OCI-LY7 (cell line): ENCODE measurements at regions not wholly inside any gene's neighbourhood (a gene's known extent, or its start where the extent isn't known, plus 50 kb on each side); places are given as distances from the start of the nearest gene placed in this dataset.

Experiments used
- BruUV-seq: library from RNA; stranded (reverse); fragments of 400-500 nt; replicated peaks from 2 replicates; lab custom pipeline; 2021; lab: Mats Ljungman, UMichigan
- CTCF ChIA-PET: fragments of 300-600 bp; sonication (Branson Sonifier 250); formaldehyde crosslinking; loops from one replicate; lab custom pipeline; 2022; ENCODE audit warnings: antibody characterized with exemption; ENCODE audit not compliant: unreplicated experiment; lab: Charles Lee
- POLR2A ChIA-PET: fragments of 300-600 bp; sonication (Branson Sonifier 250); formaldehyde crosslinking; loops from one replicate; lab custom pipeline; 2022; ENCODE audit warnings: antibody characterized with exemption; lab: Charles Lee
- DNase-seq: peaks from one replicate; pipeline ENCODE4 v3.0.0-alpha.2; 2015; ENCODE audit warnings: low spot score
- H2AFZ ChIP-seq: fragments of 200-600 bp; sonication (generic), shearing (Covaris generic); 2 replicates; pipeline ENCODE4 v1.6.1; 2014; ENCODE audit warnings: mild to moderate bottlenecking, antibody characterized with exemption, low read length, moderate library complexity
- H3K27ac ChIP-seq: fragments of 200-600 bp; sonication (generic); 2 replicates; pipeline ENCODE4 v1.5.1; 2014; ENCODE audit warnings: mixed run types, low read depth, mild to moderate bottlenecking, moderate library complexity, low read length, inconsistent platforms; ENCODE audit not compliant: poor library complexity, severe bottlenecking
- H3K36me3 ChIP-seq: fragments of 200-600 bp; sonication (generic); 2 replicates; pipeline ENCODE4 v1.6.1; 2014; ENCODE audit warnings: mild to moderate bottlenecking, antibody characterized with exemption, low read length, moderate library complexity, mixed read lengths; ENCODE audit not compliant: insufficient read depth
- H3K4me1 ChIP-seq: fragments of 200-600 bp; sonication (generic); 2 replicates; pipeline ENCODE4 v1.5.1; 2014; ENCODE audit warnings: mild to moderate bottlenecking, low read length; ENCODE audit not compliant: insufficient read depth, poor library complexity, severe bottlenecking
- H3K4me2 ChIP-seq: fragments of 200-600 bp; sonication (generic); 2 replicates; pipeline ENCODE4 v1.6.1; 2014; ENCODE audit warnings: mild to moderate bottlenecking, low read length
- H3K4me3 ChIP-seq: fragments of 200-600 bp; sonication (generic); 2 replicates; pipeline ENCODE4 v1.5.1; 2014; ENCODE audit warnings: mild to moderate bottlenecking, low read depth, low read length; ENCODE audit not compliant: poor library complexity, severe bottlenecking
- H3K79me2 ChIP-seq: fragments of 200-600 bp; sonication (generic); 2 replicates; pipeline ENCODE4 v1.6.1; 2016; ENCODE audit warnings: low read depth, mild to moderate bottlenecking, low read length, moderate library complexity, mixed read lengths; ENCODE audit not compliant: insufficient read depth
- H3K9me2 ChIP-seq: fragments of 200-600 bp; sonication (generic); 2 replicates; pipeline ENCODE4 v1.6.1; 2016; ENCODE audit warnings: mild to moderate bottlenecking, low read length, mixed read lengths; ENCODE audit not compliant: insufficient read depth
- H3K9me3 ChIP-seq: fragments of 200-600 bp; sonication (generic); 2 replicates; pipeline ENCODE4 v1.6.1; 2014; ENCODE audit warnings: mild to moderate bottlenecking, mixed run types, low read length, mixed read lengths
- H4K20me1 ChIP-seq: fragments of 200-600 bp; sonication (generic); 2 replicates; pipeline ENCODE4 v1.6.1; 2014; ENCODE audit warnings: mild to moderate bottlenecking, antibody characterized with exemption, low read length, moderate library complexity, mixed read lengths; ENCODE audit not compliant: insufficient read depth
- EZH2phosphoT487 ChIP-seq: fragments of 200-600 bp; sonication (generic); IDR thresholded peaks from 2 replicates; pipeline ENCODE4 v1.6.1; 2018; ENCODE audit warnings: low read depth, borderline replicate concordance, mild to moderate bottlenecking, mixed run types, antibody characterized with exemption, low read length, moderate library complexity, mixed read lengths
- intact Hi-C: fragments of 100-400 bp; cut with micrococcal nuclease; formaldehyde crosslinking; loops from one replicate; pipeline ENCODE4 v1.10.0; 2022; ENCODE audit not compliant: unreplicated experiment
- TF ChIP-seq, protein P1 (sequence below): fragments of 200-600 bp; sonication (generic); conservative IDR thresholded peaks from 2 replicates; pipeline ENCODE4 v1.5.1; 2014; ENCODE audit warnings: mild to moderate bottlenecking, antibody characterized with exemption, low read length, moderate library complexity, mixed read lengths

DNA sequence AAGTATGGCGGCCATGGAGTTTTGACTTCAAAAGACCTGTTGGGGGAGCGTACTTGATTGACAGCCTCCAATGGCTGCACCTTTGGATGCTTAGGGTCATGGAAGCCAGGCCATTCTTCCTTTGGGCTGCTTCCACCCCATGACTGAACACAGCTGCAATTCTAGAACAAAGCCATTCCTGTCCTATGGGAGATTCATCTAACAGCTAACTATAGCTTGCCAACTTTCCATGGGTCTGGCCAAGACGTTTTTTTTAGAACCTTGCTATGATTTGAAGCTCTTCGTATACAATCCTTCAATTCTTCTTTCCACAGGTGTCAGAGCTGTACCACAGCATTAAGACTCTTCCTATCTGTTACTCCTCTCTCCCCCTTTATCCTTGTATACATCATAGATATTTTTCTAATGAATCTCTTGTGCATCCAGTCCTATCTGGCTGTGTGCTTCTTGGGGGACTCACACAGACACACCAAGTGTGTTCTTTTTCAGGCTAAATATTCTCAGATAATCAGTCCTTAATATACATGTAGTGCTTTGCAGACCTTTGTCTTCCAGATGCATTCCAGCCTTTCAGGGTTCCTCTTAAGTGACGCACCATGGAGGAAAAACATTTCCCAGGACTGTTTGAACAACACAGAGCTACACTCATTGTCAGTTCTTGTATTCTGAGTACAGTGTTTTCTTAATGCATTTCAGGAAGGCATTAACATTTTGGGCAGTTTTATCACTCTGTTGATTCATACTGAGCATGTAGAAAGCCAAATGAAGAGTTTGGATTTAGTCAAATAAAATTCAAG, 198.9 kb downstream of the TAF11L14 start:
- H3K4me3 ChIP-seq: no peak overlapping the region
- no peaks in the 10 kb centered on the region for H3K36me3 ChIP-seq
- no peaks in the 10 kb centered on the region for H4K20me1 ChIP-seq
- intact Hi-C loops: no loop called here
- no peak for DNase-seq
- H2AFZ ChIP-seq: no peak overlapping the region
- H3K79me2 ChIP-seq: no peaks in the 10 kb centered on the region
- no peak for TF ChIP-seq EZH2phosphoT487
- H3K4me2 ChIP-seq: no peak overlapping the region
- CTCF ChIA-PET: no interaction called here
- POLR2A ChIA-PET: interaction anchor here (0.6 kb wide), 1 partner anchor 932 kb away, joined by 3 read pairs; no protein-coding TSS in a partner anchor
- no peaks in the 10 kb centered on the region for H3K4me1 ChIP-seq
- no peaks in the 10 kb centered on the region for H3K9me3 ChIP-seq
- no peak overlapping the region for H3K27ac ChIP-seq
- no peaks in the 10 kb centered on the region for H3K9me2 ChIP-seq
- no TSS peak for BruUV-seq

DNA sequence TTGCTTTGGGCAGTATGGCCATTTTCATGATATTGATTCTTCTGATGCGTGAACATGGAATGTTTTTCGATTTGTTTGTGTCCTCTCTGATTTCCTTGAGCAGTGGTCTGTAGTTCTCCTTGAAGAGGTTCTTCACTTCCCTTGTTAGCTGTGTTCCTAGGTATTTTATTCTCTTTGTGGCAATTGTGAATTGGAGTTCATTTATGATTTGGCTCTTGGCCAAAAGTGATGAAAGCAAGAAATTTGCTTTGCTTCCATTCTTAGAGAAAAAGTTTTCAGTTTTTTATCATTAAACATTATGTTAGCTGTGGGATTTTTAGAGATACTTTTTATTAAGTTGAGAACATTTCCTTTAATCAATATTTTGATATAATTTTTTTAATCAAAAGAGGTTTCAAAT, 203.5 kb downstream of the TAF11L14 start:
- H3K4me3 ChIP-seq: no peak overlapping the region
- no peak overlapping the region for H3K27ac ChIP-seq
- H3K4me2 ChIP-seq: no peak overlapping the region
- no peaks in the 10 kb centered on the region for H3K36me3 ChIP-seq
- H3K9me2 ChIP-seq: no peaks in the 10 kb centered on the region
- H3K4me1 ChIP-seq: no peaks in the 10 kb centered on the region
- BruUV-seq: no TSS peak
- intact Hi-C loops: no loop called here
- TF ChIP-seq EZH2phosphoT487: no peak
- TF ChIP-seq, protein P1, sequence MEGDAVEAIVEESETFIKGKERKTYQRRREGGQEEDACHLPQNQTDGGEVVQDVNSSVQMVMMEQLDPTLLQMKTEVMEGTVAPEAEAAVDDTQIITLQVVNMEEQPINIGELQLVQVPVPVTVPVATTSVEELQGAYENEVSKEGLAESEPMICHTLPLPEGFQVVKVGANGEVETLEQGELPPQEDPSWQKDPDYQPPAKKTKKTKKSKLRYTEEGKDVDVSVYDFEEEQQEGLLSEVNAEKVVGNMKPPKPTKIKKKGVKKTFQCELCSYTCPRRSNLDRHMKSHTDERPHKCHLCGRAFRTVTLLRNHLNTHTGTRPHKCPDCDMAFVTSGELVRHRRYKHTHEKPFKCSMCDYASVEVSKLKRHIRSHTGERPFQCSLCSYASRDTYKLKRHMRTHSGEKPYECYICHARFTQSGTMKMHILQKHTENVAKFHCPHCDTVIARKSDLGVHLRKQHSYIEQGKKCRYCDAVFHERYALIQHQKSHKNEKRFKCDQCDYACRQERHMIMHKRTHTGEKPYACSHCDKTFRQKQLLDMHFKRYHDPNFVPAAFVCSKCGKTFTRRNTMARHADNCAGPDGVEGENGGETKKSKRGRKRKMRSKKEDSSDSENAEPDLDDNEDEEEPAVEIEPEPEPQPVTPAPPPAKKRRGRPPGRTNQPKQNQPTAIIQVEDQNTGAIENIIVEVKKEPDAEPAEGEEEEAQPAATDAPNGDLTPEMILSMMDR: no peak
- ChIA-PET CTCF (no interaction called here), POLR2A (interaction anchor here (0.7 kb wide), 1 partner anchor 1638 kb away, joined by 3 read pairs; no protein-coding TSS in a partner anchor)
- H3K9me3 ChIP-seq: no peaks in the 10 kb centered on the region
- no peaks in the 10 kb centered on the region for H3K79me2 ChIP-seq
- no peak overlapping the region for H2AFZ ChIP-seq
- no peak for DNase-seq
- no peaks in the 10 kb centered on the region for H4K20me1 ChIP-seq

DNA sequence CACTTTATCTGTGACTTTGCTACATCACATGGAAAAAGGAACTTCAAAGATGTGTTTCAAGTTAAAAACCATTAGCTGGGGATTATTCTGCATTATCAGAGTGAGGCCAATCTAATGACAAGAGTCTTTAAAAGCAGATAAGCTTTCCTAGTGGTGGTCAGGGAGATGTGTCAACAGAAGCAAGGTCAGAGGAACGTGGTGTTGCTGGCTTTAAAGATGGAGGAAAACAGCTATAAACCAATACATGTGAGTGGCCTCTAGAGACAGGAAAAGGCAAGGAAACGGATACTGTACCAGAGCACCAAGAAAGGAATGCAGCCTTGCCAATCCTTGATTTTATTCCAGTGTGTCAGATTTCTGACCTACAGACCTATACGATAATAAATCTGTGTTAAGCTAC, 204.2 kb downstream of the TAF11L14 start:
- Histone ChIP-seq H4K20me1 (no peaks in the 10 kb centered on the region), H2AFZ (no peak overlapping the region), H3K9me3 (no peaks in the 10 kb centered on the region), H3K4me2 (no peak overlapping the region), H3K4me3 (no peak overlapping the region), H3K9me2 (no peaks in the 10 kb centered on the region), H3K79me2 (no peaks in the 10 kb centered on the region), H3K36me3 (no peaks in the 10 kb centered on the region), H3K27ac (no peak overlapping the region), H3K4me1 (no peaks in the 10 kb centered on the region)
- DNase-seq: no peak
- POLR2A ChIA-PET: interaction anchor here (0.5 kb wide), 1 partner anchor 360 kb away, joined by 3 read pairs; no protein-coding TSS in a partner anchor
- intact Hi-C loops: no loop called here
- BruUV-seq: no TSS peak
- CTCF ChIA-PET: no interaction called here
- TF ChIP-seq, protein P1: no peak
- TF ChIP-seq EZH2phosphoT487: no peak
